Activated naive CD8-positive, alpha-beta T cell treated with anti-CD3 and anti-CD28 coated beads, Interleukin-2, amount 50 U/mL, for 16 hours (primary cell): ENCODE measurements at regions not wholly inside any gene's neighbourhood (a gene's known extent, or its start where the extent isn't known, plus 50 kb on each side); places are given as distances from the start of the nearest gene placed in this dataset.

Experiments used
- DNase-seq: peaks from one replicate; pipeline ENCODE4 v3.0.0-alpha.2; 2020; ENCODE audit warnings: low read depth, low spot score

DNA sequence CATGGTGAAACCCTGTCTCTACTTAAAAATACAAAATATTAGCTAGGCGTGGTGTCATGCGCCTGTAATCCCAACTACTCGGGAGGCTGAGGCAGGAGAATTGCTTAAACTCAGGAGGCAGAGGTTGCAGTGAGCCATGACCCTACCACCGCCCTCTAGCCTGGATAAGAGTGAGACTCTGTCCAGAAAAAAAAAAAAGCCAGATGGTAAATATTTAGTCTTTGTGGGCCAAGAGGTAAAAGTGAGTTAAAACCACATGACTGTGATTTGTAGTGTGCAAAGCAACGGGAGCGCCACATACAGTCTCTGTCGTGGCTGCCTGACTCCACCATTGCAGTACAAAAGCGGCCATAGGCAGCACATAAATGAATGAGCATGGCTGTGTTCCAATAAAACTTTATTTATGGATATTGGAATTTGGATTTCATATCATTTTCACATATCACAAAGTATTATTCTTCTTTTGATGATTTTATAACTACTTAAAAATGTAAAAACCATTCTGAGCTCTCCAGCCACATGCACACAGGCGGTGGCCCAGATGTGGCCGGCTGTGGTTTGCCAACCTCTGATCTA lies 51.8 kb upstream of the CASZ1 start:
- no peak for DNase-seq

DNA sequence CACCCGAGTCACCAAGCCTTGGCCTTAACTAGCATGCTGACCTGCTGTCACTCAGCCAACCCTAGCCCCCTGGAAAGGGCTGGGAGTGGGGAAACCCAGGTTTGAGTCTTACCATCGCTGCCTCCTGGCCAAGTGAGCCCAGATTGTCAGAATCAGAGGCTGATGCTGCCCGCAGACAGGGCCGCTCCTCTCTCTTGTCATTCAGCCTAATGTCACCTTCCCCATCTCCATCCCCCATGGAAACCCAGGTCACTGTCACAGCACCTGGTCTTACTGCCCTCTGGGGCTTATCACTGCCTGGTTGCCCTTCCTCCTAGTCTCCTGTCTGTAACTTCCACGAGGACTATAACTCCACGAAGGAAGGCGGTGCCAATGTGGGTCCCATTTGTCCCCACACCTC lies 53.6 kb upstream of the CASZ1 start:
- DNase-seq = no peak

DNA sequence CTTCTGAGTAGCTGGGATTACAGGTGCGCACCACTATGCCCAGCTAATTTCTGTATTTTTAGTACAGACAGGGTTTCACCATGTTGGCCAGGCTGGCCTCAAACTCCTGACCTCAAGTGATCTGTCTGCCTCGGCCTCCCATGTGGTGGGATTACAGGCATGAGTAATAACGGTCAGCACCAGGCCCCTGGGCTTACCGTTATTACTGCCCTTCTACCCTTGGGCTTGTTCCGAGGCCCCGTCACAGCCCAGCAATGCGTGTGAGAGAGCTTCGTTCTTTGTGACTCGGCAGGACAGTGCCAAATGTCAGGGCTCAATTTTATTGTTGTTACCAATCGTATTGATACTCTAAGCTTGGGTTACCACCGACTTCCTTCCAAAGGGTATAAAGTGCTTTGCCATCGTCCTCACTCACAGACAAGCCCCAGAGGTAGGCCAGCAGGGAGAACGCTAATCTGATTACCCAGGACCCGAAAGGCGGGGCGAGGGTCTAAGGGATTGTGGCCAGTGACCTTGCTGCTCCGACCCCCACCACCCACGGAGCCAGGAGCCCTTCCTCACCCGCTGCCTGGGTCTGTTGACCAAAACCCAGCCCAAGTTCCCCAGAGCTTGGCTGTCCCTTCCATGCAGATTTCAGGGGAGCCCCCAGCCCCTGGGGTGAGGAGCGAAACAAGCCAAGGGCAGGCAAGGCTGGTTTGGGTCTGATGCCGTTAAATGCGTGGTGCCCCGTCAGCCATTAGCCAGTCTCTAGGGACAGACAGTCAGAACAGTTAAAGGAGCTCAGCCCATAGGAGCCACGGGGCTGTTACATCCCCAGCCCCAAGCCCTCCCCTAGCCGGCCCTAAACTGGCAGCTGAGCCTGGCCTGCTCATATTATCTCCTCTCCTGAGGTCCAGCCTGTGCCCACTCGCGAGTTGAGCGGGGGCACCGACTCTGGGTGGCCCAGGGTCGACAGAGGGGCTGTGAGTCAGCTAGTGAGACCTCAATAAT lies 54.9 kb upstream of the CASZ1 start:
- DNase-seq = no peak

DNA sequence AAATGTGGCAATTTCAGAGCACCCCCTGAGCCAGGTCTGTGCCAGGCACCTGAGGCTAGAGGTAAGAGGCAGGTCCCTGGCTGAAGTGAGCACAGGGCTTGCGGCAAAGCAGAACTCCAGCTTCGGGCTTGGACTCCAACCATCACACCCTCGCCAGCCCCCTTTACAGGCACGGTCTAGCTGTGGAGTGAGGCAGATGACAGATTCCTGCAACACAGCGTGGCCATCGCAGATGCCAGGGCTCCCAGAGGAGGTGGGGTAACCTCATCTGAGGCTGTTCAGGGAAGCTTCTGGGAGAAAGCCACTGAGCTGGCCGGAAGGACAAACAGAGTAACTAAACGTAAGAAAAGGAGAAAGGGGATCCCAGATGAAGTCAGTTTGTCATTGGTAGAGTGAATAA lies 55.6 kb upstream of the CASZ1 start:
- no peak for DNase-seq

DNA sequence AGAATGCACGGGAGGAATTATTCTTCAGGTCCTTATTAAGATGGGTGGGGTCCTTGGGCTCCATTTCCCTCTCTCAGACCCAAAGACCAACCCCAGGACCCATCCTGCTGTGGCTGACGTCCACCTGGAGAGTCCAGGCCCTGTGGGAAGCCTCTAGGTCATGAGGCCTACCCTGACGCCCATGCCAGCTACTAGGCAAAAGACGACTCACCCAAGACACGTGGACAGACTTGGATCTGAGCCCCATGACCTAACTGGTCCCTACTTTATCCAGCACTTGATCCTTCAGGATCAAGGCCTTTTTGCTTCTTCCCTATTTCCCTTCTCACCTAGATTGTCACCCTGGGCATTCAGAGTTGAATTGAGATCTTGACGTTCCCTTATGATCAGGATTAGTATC lies 56.0 kb upstream of the CASZ1 start:
- no peak for DNase-seq

DNA sequence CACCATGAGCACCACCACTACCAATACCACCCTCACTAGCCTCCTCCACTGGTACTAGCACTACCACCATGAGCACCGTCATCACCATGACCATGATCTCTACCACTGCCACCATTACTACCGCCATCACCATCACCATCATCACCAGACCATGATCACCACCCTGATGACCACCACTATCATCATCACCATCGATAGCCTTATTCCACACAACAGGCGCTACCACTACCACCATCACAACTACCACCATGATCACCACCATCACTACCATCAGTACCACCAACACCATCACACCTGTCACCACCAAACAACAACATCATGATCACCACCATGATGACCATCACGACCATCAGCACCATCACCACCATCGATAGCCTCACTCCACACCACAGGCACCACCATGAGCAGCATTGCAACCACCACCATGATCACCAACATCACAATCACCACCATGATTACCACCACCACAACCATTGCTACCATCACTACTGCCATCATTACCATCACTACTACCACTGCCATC lies 56.6 kb upstream of the CASZ1 start:
- no peak for DNase-seq

DNA sequence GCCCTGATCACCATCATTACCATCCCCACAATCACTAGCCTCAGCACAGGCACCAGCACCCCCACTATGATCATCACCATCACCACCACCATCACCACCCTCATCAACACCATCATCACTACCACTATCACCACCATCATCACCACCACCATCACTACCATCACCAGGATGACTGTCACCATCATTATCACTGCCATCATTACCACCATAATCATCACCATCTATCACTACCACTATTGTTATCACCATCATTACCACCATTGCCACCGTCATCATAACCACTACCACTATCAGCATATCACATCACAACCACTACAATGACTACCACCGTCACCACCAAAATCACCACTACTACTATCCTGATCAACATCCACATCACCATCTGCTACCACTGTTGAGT lies 57.3 kb upstream of the CASZ1 start:
- DNase-seq = no peak

DNA sequence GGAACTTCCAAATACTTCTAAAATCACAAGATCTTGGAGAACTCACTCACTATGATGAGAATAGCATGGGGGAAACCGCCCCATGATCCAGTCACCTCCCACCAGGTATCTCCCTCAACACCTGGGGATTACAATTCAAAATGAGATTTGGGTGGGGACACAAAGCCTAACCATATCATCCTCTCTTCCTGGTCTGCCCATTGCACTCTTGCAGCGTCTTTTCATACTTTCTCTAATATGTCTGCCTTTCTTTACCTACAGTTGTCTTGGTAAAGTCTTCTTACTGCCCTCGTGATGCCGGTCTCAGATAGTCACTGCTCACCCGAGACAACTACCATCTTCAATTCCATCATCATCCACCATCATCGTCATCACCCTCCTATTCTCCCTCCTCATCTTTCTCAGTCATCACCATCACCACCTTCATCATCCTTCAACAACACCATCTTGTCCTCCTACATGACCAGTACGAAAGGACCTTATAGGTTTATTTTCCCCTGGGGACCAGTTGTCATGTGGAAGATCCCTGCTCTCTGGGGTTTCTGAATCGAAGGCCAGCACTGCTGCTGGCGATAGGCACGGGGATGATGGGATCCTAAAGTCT lies 58.5 kb upstream of the CASZ1 start:
- DNase-seq = no peak

DNA sequence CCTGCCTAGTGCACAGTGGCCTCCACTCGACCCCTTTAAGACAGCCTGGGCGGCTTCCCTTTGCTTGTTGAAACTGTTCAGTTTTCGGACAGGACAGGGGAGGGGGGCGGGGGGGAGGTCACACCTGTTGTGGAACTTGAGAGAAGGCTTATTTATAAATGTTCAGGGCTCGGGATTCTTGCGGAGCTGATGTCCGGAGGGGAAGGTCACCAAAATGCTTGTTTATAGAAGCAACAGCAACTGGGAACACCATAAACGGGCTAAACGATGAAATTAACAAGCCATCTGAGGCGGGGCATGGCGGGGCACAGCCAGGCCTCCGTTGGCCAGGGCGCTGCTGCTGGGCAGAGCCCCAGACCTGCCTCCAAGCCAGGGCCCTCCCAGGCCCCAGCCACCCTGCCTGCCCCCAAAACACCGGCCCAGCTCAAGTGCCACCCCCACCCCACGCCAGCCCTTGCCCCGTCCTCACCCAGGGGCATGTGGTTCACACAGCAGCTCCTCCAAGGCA lies 59.8 kb upstream of the CASZ1 start:
- no peak for DNase-seq

DNA sequence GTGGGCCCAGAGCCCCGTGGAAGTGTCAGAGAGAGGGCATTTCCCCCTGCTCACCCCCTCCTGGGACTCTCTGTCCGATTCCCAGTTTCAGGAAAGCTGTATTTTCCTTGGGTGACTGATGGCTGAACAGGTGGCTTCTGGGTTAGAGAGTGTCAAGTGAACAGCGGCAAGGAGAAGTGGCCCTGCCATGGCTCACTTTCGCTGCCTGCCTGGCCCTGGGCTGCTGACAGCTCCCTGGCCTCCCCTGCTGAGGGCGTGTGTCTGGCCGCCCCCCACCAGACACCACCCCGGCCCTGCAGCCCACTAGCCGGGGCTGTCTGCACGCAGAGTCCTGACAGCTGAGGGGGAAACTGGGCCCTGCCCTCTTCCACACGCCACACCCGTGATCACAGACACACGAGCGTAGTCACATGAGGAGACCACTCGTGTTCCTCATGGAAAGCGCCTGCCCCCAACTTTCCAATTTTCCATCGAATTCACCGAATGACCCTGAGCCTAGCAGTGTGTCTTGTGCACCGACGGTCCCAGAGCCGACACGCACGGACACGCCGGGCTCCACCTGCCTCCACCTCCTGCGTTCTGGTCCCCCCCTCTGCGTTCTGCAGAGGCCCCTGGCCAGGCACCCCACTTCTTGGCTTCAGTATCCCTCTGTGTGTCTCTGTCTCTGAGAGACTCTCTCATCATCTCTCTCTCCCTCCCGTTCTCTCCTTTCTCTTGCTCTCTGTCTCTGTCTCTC lies 60.6 kb upstream of the CASZ1 start:
- DNase-seq = no peak

DNA sequence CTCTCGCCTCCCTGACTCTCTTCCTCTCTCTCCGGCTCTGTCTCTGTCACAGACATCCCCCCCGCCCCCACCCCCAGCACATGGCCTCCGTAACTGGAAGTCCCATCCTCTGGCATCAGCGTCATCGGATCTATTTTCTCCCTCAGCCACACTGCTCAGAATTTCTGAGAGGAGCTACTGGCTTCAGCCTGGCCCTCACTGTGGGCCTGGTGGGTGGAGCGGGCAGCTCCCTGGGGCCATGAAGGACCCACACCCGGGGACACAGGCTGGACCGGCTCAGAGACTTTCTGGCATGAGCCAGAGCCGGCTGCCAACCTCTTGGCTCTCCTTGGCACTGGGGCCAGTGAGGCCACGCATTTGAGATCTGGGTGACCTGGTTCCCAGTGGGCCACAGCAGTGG lies 61.2 kb upstream of the CASZ1 start:
- no peak for DNase-seq

DNA sequence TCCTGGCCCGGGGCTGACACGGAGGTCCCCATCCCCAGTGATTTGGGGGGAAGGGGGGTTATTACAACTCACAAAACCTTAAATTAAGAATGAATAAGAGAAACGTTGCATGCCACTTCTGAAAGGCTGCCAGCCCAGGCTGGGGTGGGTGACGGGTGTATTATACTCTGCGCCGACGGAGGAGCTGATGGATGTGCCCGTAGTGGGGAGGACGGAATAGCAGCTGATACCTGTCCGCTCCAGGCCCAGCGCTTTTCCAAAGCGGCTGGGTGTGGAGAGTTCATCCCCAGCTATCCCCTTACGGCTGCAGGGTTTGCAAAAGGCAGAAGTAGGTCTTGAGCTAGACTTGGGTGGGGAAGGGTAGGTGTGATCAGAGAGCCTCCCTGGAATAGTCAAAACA lies 63.8 kb upstream of the CASZ1 start:
- DNase-seq = no peak

DNA sequence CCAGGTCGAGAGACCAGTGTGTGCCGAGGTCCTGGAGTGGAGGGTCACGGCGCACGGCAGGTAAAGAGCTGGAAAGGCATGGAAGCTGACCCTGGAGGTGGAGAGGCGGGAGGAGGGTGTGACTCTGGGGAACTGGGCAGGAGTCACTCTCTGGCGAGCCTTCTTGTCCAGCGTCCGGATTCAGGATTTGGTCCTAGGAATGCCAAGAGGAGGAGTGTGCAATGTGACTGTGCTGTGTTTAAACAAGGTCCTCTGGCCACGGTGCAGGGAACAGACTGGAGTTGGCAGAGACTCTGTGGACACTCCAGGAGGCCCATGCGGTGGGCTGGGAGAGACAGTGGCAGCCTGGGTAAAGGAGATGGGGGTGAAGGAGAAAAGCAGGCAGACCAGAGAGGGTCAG lies 64.2 kb upstream of the CASZ1 start:
- DNase-seq = no peak

DNA sequence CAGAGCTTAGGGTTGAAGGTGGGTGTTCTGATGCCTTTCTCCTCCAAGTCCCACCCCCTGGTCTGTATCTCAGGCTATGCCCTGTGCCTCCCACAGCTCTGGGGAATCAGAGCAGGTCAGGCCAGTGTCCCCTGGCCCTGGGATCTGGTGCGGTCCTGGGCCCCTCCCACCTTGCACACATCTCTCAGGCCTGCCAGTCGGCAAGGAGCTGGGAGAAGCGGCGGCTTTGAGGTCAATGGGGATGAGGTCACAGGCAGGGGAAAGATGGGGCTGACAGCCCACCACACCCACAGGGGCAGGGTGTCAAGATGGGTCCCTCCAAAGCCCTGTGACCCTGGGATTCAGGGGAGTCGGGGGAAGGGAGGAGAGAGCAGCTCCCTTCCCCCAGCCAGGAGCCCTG lies 65.4 kb upstream of the CASZ1 start:
- no peak for DNase-seq

DNA sequence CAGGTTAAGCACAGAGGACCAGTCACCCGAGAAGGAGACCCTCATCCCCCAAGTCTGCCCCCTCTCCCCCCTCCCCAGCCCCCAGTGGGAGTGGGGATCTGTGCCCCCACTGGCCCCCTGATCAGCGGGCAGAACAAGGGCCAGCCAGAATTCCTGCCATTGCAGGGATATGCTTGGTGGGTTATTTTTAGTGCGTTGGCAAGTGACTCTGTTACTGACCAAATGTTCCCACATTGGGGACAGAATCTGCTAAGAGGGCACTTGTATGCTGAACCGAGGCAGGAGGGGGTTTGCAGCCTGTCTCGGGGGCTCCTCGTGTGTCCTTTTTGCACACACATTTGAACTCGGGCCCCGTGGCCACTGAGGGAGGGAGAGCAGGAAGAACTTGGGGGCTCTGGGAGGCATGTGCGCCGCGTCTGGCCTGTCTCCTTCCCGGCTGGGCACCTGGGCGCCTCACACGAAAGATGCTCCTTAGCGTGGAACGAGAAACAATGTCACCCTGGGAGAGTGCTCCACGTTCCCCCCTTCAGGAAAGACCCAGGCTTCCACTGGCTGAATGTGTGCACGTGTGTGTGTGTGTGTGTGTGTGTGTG lies 66.4 kb upstream of the CASZ1 start:
- no peak for DNase-seq

DNA sequence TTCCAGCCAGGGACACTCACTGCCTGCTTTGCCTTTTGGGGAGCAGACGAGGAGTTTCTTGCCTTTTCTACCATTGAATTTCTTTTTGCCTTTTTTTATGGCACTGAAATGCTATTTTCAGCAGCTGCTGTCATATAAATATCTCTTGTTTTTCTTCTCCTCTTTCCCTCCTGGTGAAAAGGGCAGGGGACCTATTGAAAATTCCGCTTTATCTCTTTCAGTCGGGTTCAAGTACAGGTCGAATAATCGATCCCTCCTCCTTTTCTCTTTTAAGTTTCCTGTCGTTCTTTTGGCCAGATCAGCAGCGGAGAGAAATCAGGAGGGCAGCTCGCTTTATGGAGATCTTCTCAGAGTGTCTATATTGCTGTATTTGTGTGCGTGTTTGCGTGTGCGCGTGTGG lies 67.4 kb upstream of the CASZ1 start:
- DNase-seq = no peak

DNA sequence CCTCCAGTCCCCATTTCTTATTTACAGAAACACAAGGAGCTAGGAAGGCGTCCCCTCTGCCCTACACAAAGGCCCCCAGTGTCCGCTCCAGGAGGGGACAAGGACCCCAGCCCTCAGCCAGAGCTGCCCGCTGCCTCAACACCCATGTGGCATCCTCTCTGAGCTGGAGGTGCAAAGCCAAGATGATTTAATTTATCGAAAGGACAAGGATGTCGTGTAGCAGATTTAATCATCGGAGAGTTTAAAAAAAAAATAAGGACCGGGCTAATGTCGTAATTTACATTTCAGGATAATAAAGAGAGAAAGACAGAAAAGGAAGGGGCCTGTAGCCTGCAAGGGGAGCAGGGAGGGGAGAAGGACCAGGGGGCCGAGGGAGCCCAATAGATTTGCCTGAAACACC lies 68.3 kb upstream of the CASZ1 start:
- no peak for DNase-seq

DNA sequence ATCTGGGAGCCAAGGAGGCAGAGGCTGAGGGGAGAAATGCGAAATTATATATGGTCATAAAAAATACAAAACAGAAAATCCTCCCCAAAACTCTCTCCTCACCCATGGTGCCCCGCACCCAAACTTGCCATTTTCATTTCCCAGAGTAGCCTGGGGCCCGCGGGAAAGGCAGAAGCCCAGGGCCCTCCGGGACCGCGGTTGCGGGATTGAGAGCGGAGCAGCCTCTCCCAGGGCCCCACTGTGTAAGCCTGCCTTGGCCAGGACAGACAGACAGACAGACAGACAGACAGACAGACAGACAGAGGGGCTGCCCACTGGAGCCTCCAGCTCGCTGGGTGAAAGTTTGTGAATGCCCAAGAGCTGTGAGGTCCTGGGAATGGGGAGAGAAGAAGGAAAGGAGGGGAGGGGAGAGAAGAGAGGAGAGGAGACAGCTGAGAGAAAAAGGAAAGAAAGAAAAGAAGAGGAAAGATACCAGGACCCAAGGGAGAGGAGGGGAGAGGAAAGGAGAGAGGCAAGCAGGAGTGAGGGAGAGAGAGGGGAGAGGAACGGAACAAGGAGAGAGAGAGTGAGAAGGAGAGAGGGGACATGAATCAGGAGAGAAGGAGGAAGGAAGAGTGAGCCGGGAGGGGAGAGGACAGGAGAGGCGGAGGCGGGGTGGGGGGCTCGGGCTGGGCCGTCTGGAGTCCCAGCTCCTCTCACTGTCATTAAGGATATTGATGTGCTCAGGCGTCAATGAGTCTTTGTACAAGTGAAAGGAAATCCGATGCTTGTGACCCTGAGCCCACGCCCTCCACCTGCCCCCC lies 69.3 kb upstream of the CASZ1 start:
- no peak for DNase-seq

DNA sequence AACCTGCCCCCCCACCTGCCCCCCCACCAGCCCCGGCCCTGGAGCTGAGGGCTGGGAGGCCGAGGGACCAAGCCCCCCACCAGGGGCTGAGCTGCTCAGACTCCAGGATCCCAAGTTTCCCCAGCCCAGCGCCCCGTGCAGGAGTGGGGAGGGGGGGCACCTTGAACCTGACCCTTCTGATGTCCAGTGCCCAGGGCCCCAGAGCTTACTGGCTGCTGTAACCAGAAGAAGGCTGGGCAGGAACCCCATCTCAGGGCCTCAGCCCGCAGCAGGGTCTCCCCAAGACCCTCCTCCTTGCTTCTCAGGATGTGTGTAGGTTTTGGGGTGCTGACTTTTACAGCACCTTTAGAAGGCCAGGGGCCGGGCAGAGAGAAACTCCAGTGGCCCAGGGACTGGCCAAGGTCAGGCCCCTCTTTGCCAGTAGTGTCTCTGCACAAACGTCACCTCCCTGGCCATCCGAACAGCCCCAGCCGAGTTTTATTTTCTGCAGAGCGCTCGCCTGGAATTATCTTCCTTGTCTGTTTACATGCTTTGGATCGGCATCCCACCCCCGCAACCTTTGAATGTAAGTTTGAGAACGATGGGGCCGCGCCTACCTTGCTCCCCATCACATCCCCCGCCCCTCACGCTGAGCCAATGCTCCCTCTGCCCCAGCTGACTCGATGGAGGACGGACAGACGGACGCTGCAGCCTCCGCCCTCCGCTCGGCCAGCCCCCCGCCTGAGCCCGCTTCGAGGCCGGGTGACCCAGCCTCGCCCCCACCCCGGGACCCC lies 70.1 kb upstream of the CASZ1 start:
- no peak for DNase-seq
